ENCODE measurements at regions not wholly inside any gene's neighbourhood (a gene's known extent, or its start where the extent isn't known, plus 50 kb on each side); places are given as distances from the start of the nearest gene placed in this dataset.

DNA sequence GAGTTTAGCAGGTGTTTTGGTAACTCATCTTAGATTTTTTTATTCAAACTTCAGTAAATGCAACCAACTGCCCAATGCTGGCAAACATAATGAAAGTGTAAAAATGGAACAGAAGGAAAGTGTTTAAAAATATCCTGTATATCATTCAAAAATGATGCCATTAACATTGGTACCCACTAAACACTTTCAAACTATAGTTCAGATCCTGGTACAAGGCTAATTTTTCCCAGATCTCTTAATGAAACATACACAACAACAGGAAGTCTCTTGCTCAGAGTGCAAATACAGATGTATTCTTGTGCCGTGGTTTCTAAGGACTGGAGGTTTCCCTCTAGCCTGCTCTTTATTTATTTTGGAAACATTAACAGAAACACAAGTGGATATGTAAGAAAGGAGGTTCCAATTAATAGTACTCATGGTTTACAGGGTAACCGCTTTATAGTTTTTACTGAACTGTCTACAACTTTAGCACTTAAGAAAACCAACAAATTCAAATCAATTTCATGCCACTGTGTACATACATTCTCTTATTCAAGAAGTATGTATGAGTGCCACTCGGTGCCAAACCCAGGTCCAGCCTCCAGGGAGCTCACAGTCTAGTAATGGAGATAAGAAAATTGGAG is 176.0 kb upstream of the AKR1E2 start:
- TF ChIP-seq, protein P1, sequence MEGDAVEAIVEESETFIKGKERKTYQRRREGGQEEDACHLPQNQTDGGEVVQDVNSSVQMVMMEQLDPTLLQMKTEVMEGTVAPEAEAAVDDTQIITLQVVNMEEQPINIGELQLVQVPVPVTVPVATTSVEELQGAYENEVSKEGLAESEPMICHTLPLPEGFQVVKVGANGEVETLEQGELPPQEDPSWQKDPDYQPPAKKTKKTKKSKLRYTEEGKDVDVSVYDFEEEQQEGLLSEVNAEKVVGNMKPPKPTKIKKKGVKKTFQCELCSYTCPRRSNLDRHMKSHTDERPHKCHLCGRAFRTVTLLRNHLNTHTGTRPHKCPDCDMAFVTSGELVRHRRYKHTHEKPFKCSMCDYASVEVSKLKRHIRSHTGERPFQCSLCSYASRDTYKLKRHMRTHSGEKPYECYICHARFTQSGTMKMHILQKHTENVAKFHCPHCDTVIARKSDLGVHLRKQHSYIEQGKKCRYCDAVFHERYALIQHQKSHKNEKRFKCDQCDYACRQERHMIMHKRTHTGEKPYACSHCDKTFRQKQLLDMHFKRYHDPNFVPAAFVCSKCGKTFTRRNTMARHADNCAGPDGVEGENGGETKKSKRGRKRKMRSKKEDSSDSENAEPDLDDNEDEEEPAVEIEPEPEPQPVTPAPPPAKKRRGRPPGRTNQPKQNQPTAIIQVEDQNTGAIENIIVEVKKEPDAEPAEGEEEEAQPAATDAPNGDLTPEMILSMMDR (IDR thresholded peaks at IDR 0.05 in 4 of 5, conservative IDR thresholded peaks at IDR 0.05 in 1 of 5) = no peak
- TF ChIP-seq POLR2A (IDR thresholded peaks at IDR 0.05) = no peak
